SK-N-SH (cell line): ENCODE measurements at regions not wholly inside any gene's neighbourhood (a gene's known extent, or its start where the extent isn't known, plus 50 kb on each side); places are given as distances from the start of the nearest gene placed in this dataset.

Experiments used
- CTCF ChIA-PET: fragments of 300-600, 350-600 bp; formaldehyde crosslinking; extraction: SDS; loops from one replicate; lab custom pipeline; 2021; lab: Yijun Ruan, JAX
- POLR2A ChIA-PET: fragments of 350-600 bp; sonication (Branson Sonifier 250); formaldehyde crosslinking; extraction: SDS; loops from one replicate; lab custom pipeline; 2020; ENCODE audit warnings: antibody characterized with exemption, inconsistent platforms; lab: Yijun Ruan, JAX
- DNase-seq: peaks from one replicate; pipeline ENCODE4 v3.0.0; 2012
- H2AFZ ChIP-seq: fragments of 200-600 bp; sonication (generic); 2 replicates; pipeline ENCODE4 v1.8.1; 2016; ENCODE audit warnings: antibody characterized with exemption, mild to moderate bottlenecking, low read depth
- H3F3A ChIP-seq: fragments of 200-600 bp; sonication (generic); replicated peaks from 2 replicates; pipeline ENCODE3; 2016; ENCODE audit warnings: antibody characterized with exemption, mild to moderate bottlenecking; ENCODE audit not compliant: insufficient read depth
- H3K27ac ChIP-seq, 2 experiments: fragments of 200-500 bp in 1 of 2; fragments of 200-600 bp in 1 of 2; sonication (Bioruptor generic) in 1 of 2; sonication (generic), shearing (Covaris generic) in 1 of 2; 2 replicates each; pipeline versions ENCODE4 v1.5.1 to v1.6.1; 2014 to 2016; ENCODE audit warnings: low read depth in 2 of 2, inconsistent platforms in 1 of 2, low read length in 1 of 2, mild to moderate bottlenecking in 1 of 2, mixed read lengths in 1 of 2
- H3K27me3 ChIP-seq: fragments of 200-600 bp; sonication (generic), shearing (Covaris generic); 2 replicates; pipeline ENCODE4 v1.6.1; 2016; ENCODE audit warnings: mixed run types; ENCODE audit not compliant: insufficient read depth
- H3K36me3 ChIP-seq, 2 experiments: fragments of 200-500 bp in 1 of 2; fragments of 200-600 bp in 1 of 2; sonication (Bioruptor generic) in 1 of 2; sonication (generic) in 1 of 2; replicated peaks in 1 of 2; 2 replicates each; pipeline versions ENCODE3 to v1.5.1; 2014 to 2016; ENCODE audit warnings: low read length in 1 of 2, mild to moderate bottlenecking in 1 of 2; ENCODE audit not compliant: insufficient read depth in 2 of 2, control insufficient read depth in 1 of 2
- H3K4me1 ChIP-seq, 2 experiments: fragments of 200-500 bp in 1 of 2; fragments of 200-600 bp in 1 of 2; sonication (Bioruptor generic) in 1 of 2; sonication (generic), shearing (Covaris generic) in 1 of 2; 2 replicates each; pipeline versions ENCODE4 v1.5.1 to v1.6.1; 2014 to 2016; ENCODE audit warnings: low read depth in 1 of 2, low read length in 1 of 2, mixed run types in 1 of 2; ENCODE audit not compliant: insufficient read depth in 2 of 2, control insufficient read depth in 1 of 2
- H3K4me2 ChIP-seq: fragments of 200-600 bp; sonication (generic), shearing (Covaris generic); 2 replicates; pipeline ENCODE4 v1.6.1; 2017; ENCODE audit warnings: mixed run types
- H3K4me3 ChIP-seq, 2 experiments: fragments of 200-500 bp in 1 of 2; fragments of 200-600 bp in 1 of 2; sonication (Bioruptor generic) in 1 of 2; sonication (generic), shearing (Covaris generic) in 1 of 2; 2 replicates each; pipeline versions ENCODE4 v1.5.1 to v1.8.1; 2014 to 2016; ENCODE audit warnings: low read depth in 2 of 2, inconsistent platforms in 1 of 2, low read length in 1 of 2, mild to moderate bottlenecking in 1 of 2, mixed read lengths in 1 of 2, moderate library complexity in 1 of 2
- H3K79me2 ChIP-seq: fragments of 200-600 bp; sonication (generic); 2 replicates; pipeline ENCODE4 v1.8.1; 2017; ENCODE audit warnings: mild to moderate bottlenecking; ENCODE audit not compliant: insufficient read depth
- H3K9ac ChIP-seq: fragments of 200-600 bp; sonication (generic); 2 replicates; pipeline ENCODE4 v1.6.1; 2017; ENCODE audit warnings: mixed run types
- H3K9me2 ChIP-seq: fragments of 200-600 bp; sonication (generic); 2 replicates; pipeline ENCODE4 v1.6.1; 2017; ENCODE audit warnings: mixed run types
- H3K9me3 ChIP-seq: fragments of 200-600 bp; sonication (generic); 2 replicates; pipeline ENCODE4 v1.6.1; 2017; ENCODE audit warnings: mixed run types, mild to moderate bottlenecking, moderate library complexity
- H4K20me1 ChIP-seq: fragments of 200-600 bp; sonication (generic); 2 replicates; pipeline ENCODE4 v1.6.1; 2017; ENCODE audit warnings: mild to moderate bottlenecking, mixed run types; ENCODE audit not compliant: insufficient read depth
- CHD2 ChIP-seq: fragments of 150-350 bp; IDR thresholded peaks from 2 replicates; pipeline ENCODE4 v1.6.1; 2018; ENCODE audit warnings: low read length; ENCODE audit not compliant: partially characterized antibody
- FOXJ3 ChIP-seq: sonication (generic); formaldehyde crosslinking; IDR thresholded peaks from 2 replicates; pipeline ENCODE4 v1.5.1; 2020; ENCODE audit warnings: mild to moderate bottlenecking, missing genetic modification reagents
- IRF3 ChIP-seq: fragments of 150-350 bp; IDR thresholded peaks from 2 replicates; pipeline ENCODE4 v1.6.1; 2016; ENCODE audit warnings: mild to moderate bottlenecking, low read depth, low read length
- MAX ChIP-seq: IDR thresholded peaks from 2 replicates; pipeline ENCODE4 v1.4.0; 2012; ENCODE audit warnings: low read depth
- MXI1 ChIP-seq: IDR thresholded peaks from 2 replicates; pipeline ENCODE4 v1.6.1; 2012; ENCODE audit warnings: mild to moderate bottlenecking, low read depth, low read length, improper control_type of control experiment
- NFIC ChIP-seq: IDR thresholded peaks from 2 replicates; pipeline ENCODE4 v1.4.0; 2012; ENCODE audit warnings: borderline replicate concordance
- PBX3 ChIP-seq: IDR thresholded peaks from 2 replicates; pipeline ENCODE4; 2012
- POLR2AphosphoS5 ChIP-seq: IDR thresholded peaks from 2 replicates; pipeline ENCODE4 v1.6.1; 2012; ENCODE audit warnings: low read depth, low read length
- RAD21 ChIP-seq: IDR thresholded peaks from 2 replicates; pipeline ENCODE4 v1.6.1; 2012; ENCODE audit warnings: mild to moderate bottlenecking, low read length
- TCF12 ChIP-seq: IDR thresholded peaks from 2 replicates; pipeline ENCODE4 v1.4.0; 2012
- TEAD4 ChIP-seq: IDR thresholded peaks from 2 replicates; pipeline ENCODE4 v1.4.0; 2012; ENCODE audit warnings: mild to moderate bottlenecking, borderline replicate concordance; ENCODE audit not compliant: insufficient read depth
- USF2 ChIP-seq: fragments of 150-350 bp; IDR thresholded peaks from 2 replicates; pipeline ENCODE4 v1.6.1; 2017; ENCODE audit warnings: antibody characterized with exemption, low read length, low read depth, borderline replicate concordance
- YY1 ChIP-seq: IDR thresholded peaks from 2 replicates; pipeline ENCODE4 v1.4.0; 2012; ENCODE audit warnings: low read depth, mild to moderate bottlenecking
- ZBTB33 ChIP-seq: IDR thresholded peaks from 2 replicates; pipeline ENCODE4 v1.4.0; 2012; ENCODE audit warnings: low read depth, borderline replicate concordance
- WGBS: methylation state at CpG from one replicate; pipeline ENCODE4 v1.1.6; 2017; ENCODE audit warnings: low lambda C conversion rate; 5-methylcytosine and 5-hydroxymethylcytosine counted together

- no peaks in the 10 kb centered on the region for H3F3A ChIP-seq
- H3K36me3 ChIP-seq, result no peaks in the 10 kb centered on the region
- no peak overlapping the region for H3K9ac ChIP-seq
- ChIA-PET POLR2A (no interaction called here), CTCF (no interaction called here)
- H3K27ac ChIP-seq, result no peak overlapping the region
- H3K27me3 ChIP-seq, result no peaks in the 10 kb centered on the region
- H4K20me1 ChIP-seq, result no peaks in the 10 kb centered on the region
- no peaks in the 10 kb centered on the region for H3K79me2 ChIP-seq
- H3K4me1 ChIP-seq, result peaks cover 3 to 6% of the 10 kb centered on the region in 2 experiments; a peak in 3 of 4 replicates
- H3K4me3 ChIP-seq, result no peak overlapping the region
- DNase-seq, result no peak
- no peak overlapping the region for H3K4me2 ChIP-seq
- H3K9me2 ChIP-seq, result no peaks in the 10 kb centered on the region
- WGBS, result 18% methylated on average over 2 of the region's 2 CpGs
- TF ChIP-seq FOXJ3 (CRISPR knock-in tag) (no peak), MAX (no peak), MXI1 (no peak), IRF3 (no peak), RAD21 (no peak), ZBTB33 (no peak), TCF12 (no peak), YY1 (no peak), TEAD4 (no peak), POLR2AphosphoS5 (no peak), CHD2 (no peak)
- H3K9me3 ChIP-seq, result no peaks in the 10 kb centered on the region
- no peak overlapping the region for H2AFZ ChIP-seq
Observed at GRCh38 chr4:31107362-31107761, 387.2 kb downstream of the PCDH7 start.

- Histone ChIP-seq H3K4me1 (peaks cover 3 to 6% of the 10 kb centered on the region in 2 experiments; a peak in 3 of 4 replicates), H3K9ac (no peak overlapping the region), H2AFZ (no peak overlapping the region), H3K27ac (no peak overlapping the region), H3K4me3 (no peak overlapping the region), H3K27me3 (no peaks in the 10 kb centered on the region), H3K36me3 (no peaks in the 10 kb centered on the region), H3K4me2 (no peak overlapping the region), H4K20me1 (no peaks in the 10 kb centered on the region), H3K79me2 (no peaks in the 10 kb centered on the region), H3F3A (no peaks in the 10 kb centered on the region), H3K9me3 (no peaks in the 10 kb centered on the region), H3K9me2 (no peaks in the 10 kb centered on the region)
- no peak for TF ChIP-seq YY1
- no peak for TF ChIP-seq USF2
- no peak for TF ChIP-seq NFIC
- no peak for TF ChIP-seq CHD2
- no peak for TF ChIP-seq FOXJ3 (CRISPR knock-in tag)
- no peak for TF ChIP-seq PBX3
- WGBS, result 100% methylated on average over 1 of the region's 1 CpG
- CTCF ChIA-PET, result interaction anchor here (0.7 kb wide), 1 partner anchor 1629 kb away, joined by 5 read pairs; no protein-coding TSS in a partner anchor
- DNase-seq, result no peak
- POLR2A ChIA-PET, result no interaction called here
Observed at GRCh38 chr4:31108762-31109161, 388.6 kb downstream of the PCDH7 start.
